Thoracic aorta (tissue), 2 donors: ENCODE measurements at regions not wholly inside any gene's neighbourhood (a gene's known extent, or its start where the extent isn't known, plus 50 kb on each side); places are given as distances from the start of the nearest gene placed in this dataset.

Experiments used
- ATAC-seq: fragments of 150-250 bp; one replicate; pipeline ENCODE4 v1.8.0; 2017; ENCODE audit warnings: low read depth; ENCODE audit not compliant: insufficient number of reproducible peaks, low FRiP score
- DNase-seq: peaks from one replicate; pipeline ENCODE4 v3.0.0-alpha.2; 2020; ENCODE audit warnings: low spot score
- H3K27ac ChIP-seq, 2 donors: fragments of 200-600 bp; sonication (generic); 1 replicate in 1 of 2; 2 replicates in 1 of 2; pipeline ENCODE4 v1.5.1; 2016; ENCODE audit warnings: mild to moderate bottlenecking in 2 of 2, moderate library complexity in 2 of 2
- H3K27me3 ChIP-seq: fragments of 200-600 bp; sonication (generic); replicated peaks from 2 replicates; pipeline ENCODE4 v1.6.0; 2016; ENCODE audit warnings: mild to moderate bottlenecking; ENCODE audit not compliant: insufficient read depth
- H3K36me3 ChIP-seq: fragments of 200-600 bp; sonication (generic); one replicate; pipeline ENCODE4 v1.5.1; 2016
- H3K4me1 ChIP-seq, 2 donors: fragments of 200-600 bp; sonication (generic); 1 replicate in 1 of 2; 2 replicates in 1 of 2; pipeline versions ENCODE4 v1.5.1 to v1.6.0; 2016; ENCODE audit warnings: low read depth in 2 of 2, mild to moderate bottlenecking in 1 of 2; ENCODE audit not compliant: control insufficient read depth in 1 of 2
- H3K4me3 ChIP-seq: fragments of 200-600 bp; sonication (generic); 2 replicates; pipeline ENCODE4 v1.5.1; 2016; ENCODE audit warnings: mild to moderate bottlenecking
- H3K9me3 ChIP-seq: fragments of 200-600 bp; sonication (generic); 2 replicates; pipeline ENCODE4 v1.5.1; 2016
- TF ChIP-seq, protein P1 (sequence below): fragments of 200-600 bp; sonication (generic); IDR thresholded peaks from one replicate; pipeline ENCODE4 v1.5.1; 2019; ENCODE audit warnings: antibody characterized with exemption

GRCh38 chr9:11414241-11414640 lies 801.4 kb upstream of the PTPRD start:
- Histone ChIP-seq H3K36me3 (no peaks in the 10 kb centered on the region), H3K27ac (no peak overlapping the region), H3K4me3 (no peak overlapping the region), H3K9me3 (no peaks in the 10 kb centered on the region), H3K4me1 (no peaks in the 10 kb centered on the region), H3K27me3 (peaks cover 3% of the 10 kb centered on the region)
- no peak for DNase-seq
- TF ChIP-seq, protein P1, sequence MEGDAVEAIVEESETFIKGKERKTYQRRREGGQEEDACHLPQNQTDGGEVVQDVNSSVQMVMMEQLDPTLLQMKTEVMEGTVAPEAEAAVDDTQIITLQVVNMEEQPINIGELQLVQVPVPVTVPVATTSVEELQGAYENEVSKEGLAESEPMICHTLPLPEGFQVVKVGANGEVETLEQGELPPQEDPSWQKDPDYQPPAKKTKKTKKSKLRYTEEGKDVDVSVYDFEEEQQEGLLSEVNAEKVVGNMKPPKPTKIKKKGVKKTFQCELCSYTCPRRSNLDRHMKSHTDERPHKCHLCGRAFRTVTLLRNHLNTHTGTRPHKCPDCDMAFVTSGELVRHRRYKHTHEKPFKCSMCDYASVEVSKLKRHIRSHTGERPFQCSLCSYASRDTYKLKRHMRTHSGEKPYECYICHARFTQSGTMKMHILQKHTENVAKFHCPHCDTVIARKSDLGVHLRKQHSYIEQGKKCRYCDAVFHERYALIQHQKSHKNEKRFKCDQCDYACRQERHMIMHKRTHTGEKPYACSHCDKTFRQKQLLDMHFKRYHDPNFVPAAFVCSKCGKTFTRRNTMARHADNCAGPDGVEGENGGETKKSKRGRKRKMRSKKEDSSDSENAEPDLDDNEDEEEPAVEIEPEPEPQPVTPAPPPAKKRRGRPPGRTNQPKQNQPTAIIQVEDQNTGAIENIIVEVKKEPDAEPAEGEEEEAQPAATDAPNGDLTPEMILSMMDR = no peak
- no peak for ATAC-seq

DNA sequence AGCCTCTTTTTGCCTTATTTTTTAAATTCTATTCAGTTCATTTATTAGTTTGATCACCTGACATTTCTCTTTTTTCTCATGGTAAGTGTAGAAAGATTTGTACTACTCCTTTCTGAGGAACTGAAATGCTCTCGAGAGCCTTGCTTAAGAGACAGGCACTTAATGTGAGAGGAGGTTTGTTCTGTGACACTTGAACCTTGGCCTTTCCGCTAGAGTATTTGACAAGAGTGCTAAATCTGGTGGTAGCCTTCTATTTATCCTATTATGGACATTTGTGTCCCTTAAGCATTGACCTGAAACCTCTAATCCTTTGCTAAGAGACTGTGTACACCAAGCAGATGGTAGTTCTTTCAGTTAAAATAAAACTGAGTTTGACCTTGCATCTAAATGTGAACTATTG lies 805.0 kb upstream of the PTPRD start:
- ATAC-seq = no peak

DNA sequence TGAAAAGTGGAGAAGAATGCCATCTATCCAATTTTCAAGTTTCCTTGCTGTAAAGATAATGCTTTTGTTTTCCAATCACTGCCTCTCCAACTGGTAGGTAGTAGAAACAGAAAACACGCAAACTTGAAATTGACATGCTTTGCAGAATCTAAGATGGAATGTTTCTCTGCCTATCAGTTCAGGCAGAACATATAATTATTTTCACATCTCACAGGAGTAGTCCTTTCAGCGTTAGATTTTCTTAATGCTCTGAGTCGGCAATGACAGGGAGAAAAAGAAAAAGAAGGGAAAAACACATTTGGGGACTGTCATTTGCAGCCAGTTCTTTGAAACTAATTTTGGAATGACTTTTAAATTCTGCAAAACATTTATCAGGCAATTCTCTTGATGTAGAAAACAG lies 818.7 kb upstream of the PTPRD start:
- no peak overlapping the region for H3K27ac ChIP-seq
- H3K36me3 ChIP-seq = no peaks in the 10 kb centered on the region
- DNase-seq (no peak), ATAC-seq (no peak)
- H3K4me1 ChIP-seq = no peaks in the 10 kb centered on the region
- no peaks in the 10 kb centered on the region for H3K9me3 ChIP-seq
- no peak overlapping the region for H3K4me3 ChIP-seq
- TF ChIP-seq, protein P1 = no peak
- H3K27me3 ChIP-seq = no peaks in the 10 kb centered on the region

More for the DNA sequence above, 805.0 kb upstream of the PTPRD start:
- Histone ChIP-seq H3K9me3 (no peaks in the 10 kb centered on the region), H3K27me3 (peaks cover 3% of the 10 kb centered on the region), H3K36me3 (no peaks in the 10 kb centered on the region), H3K4me3 (no peak overlapping the region), H3K27ac (no peak overlapping the region), H3K4me1 (no peaks in the 10 kb centered on the region)
- no peak for DNase-seq
- TF ChIP-seq, protein P1 = no peak

GRCh38 chr9:11432361-11432760 lies 819.6 kb upstream of the PTPRD start:
- Histone ChIP-seq H3K4me3 (no peak overlapping the region), H3K27me3 (no peaks in the 10 kb centered on the region), H3K4me1 (no peaks in the 10 kb centered on the region), H3K36me3 (no peaks in the 10 kb centered on the region), H3K9me3 (no peaks in the 10 kb centered on the region), H3K27ac (no peak overlapping the region)
- TF ChIP-seq, protein P1 = no peak
- ATAC-seq = no peak
- DNase-seq = no peak

DNA sequence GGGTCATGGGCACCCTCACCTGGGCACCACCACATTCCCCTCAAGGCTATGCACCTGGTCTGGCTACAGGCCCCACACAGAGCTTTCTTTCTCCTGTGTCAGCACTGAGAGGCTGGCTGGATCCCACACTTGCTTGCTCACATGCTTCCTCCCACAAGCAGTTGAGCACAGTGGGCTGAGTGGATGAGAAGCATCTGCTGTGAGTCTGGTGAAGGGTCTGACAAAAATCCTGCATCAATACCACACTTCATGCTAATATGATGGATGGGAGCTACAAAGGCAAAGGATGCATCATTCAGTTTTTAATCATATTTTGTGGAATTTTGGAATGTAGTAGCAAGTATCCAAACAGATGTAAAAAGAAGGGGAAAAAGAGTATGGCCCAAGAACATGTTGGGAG lies 830.8 kb upstream of the PTPRD start:
- no peaks in the 10 kb centered on the region for H3K4me1 ChIP-seq
- TF ChIP-seq, protein P1 = no peak
- ATAC-seq (no peak), DNase-seq (no peak)
- no peak overlapping the region for H3K4me3 ChIP-seq
- no peaks in the 10 kb centered on the region for H3K9me3 ChIP-seq
- H3K27me3 ChIP-seq = no peaks in the 10 kb centered on the region
- H3K27ac ChIP-seq = no peak overlapping the region
- no peaks in the 10 kb centered on the region for H3K36me3 ChIP-seq
